ENCODE measurements at regions not wholly inside any gene's neighbourhood (a gene's known extent, or its start where the extent isn't known, plus 50 kb on each side); places are given as distances from the start of the nearest gene placed in this dataset.
"Not testable (repeated sequence)": the region's sequence is repeated elsewhere in the genome, so short reads cannot be mapped to it uniquely, and the experiment has no call there.

- not testable (repeated sequence) for TF ChIP-seq CTCF (conservative IDR thresholded peaks at IDR 0.05; ENCODE audit: low read length); EZH2phosphoT487 (IDR thresholded peaks at IDR 0.05; ENCODE audit: borderline replicate concordance, low read depth, low read length)
Measured at GRCh38 chr7:73176813-73177212, 91.0 kb upstream of the SPDYE9 start.
